ENCODE measurements at regions not wholly inside any gene's neighbourhood (a gene's known extent, or its start where the extent isn't known, plus 50 kb on each side); places are given as distances from the start of the nearest gene placed in this dataset.
A peak's percentile ranks its signal among the peaks of the same experiment; 100 is the strongest.

DNA sequence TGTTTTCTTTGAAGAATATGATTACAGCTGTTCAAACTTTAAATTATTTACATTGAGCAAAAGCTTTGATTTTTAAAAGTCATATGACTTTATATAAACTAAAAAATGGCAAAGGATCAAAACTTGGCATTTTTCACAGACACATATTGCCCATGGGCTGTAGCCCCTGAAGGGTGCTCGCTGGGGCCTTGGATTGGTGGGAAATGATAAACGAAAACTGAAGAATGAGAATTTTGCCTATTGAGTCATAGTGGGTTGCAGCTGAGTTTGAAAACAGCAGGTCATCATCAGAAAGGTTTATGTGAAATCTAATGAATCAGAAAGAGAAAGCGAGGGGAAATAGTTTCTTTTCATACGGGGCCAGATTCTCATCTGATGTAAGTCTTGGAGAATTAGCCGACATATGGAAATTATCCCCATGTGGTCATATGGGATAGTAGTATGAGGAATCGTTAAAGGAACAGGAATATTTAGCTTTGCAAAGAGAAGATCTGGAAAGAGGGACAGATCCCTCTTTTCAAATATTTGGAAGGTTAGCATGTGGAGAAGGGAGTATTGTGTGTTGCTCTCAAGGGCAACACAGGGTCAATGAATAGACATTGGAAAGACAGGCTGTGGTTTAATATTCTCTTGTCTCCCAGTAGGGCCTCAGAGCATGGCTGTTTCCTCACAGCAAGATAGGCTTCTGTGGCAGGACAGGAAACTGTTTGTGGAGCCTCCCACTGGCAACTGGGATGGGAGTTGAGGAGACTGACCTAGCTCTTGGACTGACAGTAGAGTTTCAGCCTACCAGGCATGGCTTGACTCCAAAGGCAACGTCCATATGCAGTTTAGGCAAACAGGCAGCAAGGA lies 119.0 kb downstream of the FZD1 start:
- Histone ChIP-seq H4K20me1 (ENCODE audit: insufficient read depth, low read length) (no peaks in the 10 kb centered on the region), H3K36me3 (replicated peaks in 1 of 2; ENCODE audit: control insufficient read depth in 1 of 2, insufficient read depth in 2 of 2, low read length in 2 of 2) (no peaks in the 10 kb centered on the region), H3K9ac (ENCODE audit: insufficient read depth, low read depth, low read length) (no peak overlapping the region), H3K79me2 (ENCODE audit: insufficient read depth, low read length) (no peaks in the 10 kb centered on the region), H3K4me3 (replicated peaks in 1 of 3; ENCODE audit: insufficient read depth in 1 of 3, low read depth in 2 of 3, low read length in 3 of 3) (no peak overlapping the region), H3K27me3 (ENCODE audit: control insufficient read depth in 1 of 2, insufficient read depth in 2 of 2, low read length in 2 of 2) (no peaks in the 10 kb centered on the region), H3K4me2 (ENCODE audit: low read depth, low read length) (no peak overlapping the region), H2AFZ (ENCODE audit: low read length) (no peak overlapping the region), H3K27ac (ENCODE audit: extremely low read length, insufficient read depth, low read length) (no peak overlapping the region), H3K9me3 (ENCODE audit: low read length) (no peaks in the 10 kb centered on the region), H3K4me1 (ENCODE audit: insufficient read depth, low read length) (no peaks in the 10 kb centered on the region)
- ChIA-PET POLR2A (no interaction called here), CTCF (ENCODE audit: low intra/inter-chr PET ratio, low total read pairs) (no interaction called here)
- intact Hi-C loops (cut with micrococcal nuclease; ENCODE audit: unreplicated experiment) = no loop called here
- 23% methylated on average over 7 of the region's 7 CpGs for WGBS (ENCODE audit: low lambda C conversion rate)
- in situ Hi-C loops (cut with HindIII; ENCODE audit: extremely low pct_ligation_motif_present, low pct_unique_long_range_greater_than_20kb) = no loop called here
- ATAC-seq (no peak), FAIRE-seq (no peak), DNase-seq (ENCODE audit: low spot score) (no peak)
- no peak for TF ChIP-seq MYC (CRISPR knock-in tag; IDR thresholded peaks at IDR 0.05; ENCODE audit: borderline replicate concordance)
- TF ChIP-seq TEAD3 (CRISPR knock-in tag; optimal IDR thresholded peaks at IDR 0.05; ENCODE audit: borderline replicate concordance) = no peak
- no peak for TF ChIP-seq NCOA2 (CRISPR knock-in tag; IDR thresholded peaks at IDR 0.05)
- TF ChIP-seq ZNF788 (CRISPR knock-in tag; IDR thresholded peaks at IDR 0.05; ENCODE audit: borderline replicate concordance) = no peak
- no peak for TF ChIP-seq NCOR1 (IDR thresholded peaks at IDR 0.05; ENCODE audit: borderline replicate concordance, low read length)
- no peak for TF ChIP-seq ZNF878 (CRISPR knock-in tag; IDR thresholded peaks at IDR 0.05)
- TF ChIP-seq GATA4 (IDR thresholded peaks at IDR 0.05; ENCODE audit: borderline replicate concordance, low read depth) = no peak
- no TSS peak for BruUV-seq (replicated peaks)

DNA sequence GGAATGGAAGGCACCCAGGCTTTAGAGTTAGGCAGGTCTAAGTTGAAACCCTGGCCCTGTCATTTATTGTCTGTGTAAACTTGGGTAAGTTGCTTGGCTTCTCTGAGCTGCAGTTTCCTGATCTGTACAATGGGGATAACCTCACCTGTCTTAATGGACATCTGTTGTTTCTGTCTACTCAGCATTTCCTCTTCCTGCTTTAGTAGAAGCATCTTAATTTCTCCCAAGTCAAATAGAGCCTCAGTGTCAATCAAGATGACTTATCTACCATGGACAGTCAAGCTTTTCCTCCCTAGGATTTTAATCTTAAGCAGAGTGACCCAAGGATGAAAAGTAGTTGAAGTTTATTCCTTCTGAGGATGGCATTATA lies 119.7 kb downstream of the FZD1 start:
- Histone ChIP-seq H3K27me3 (ENCODE audit: control insufficient read depth in 1 of 2, insufficient read depth in 2 of 2, low read length in 2 of 2) (no peaks in the 10 kb centered on the region), H4K20me1 (ENCODE audit: insufficient read depth, low read length) (no peaks in the 10 kb centered on the region), H2AFZ (ENCODE audit: low read length) (no peak overlapping the region), H3K9ac (ENCODE audit: insufficient read depth, low read depth, low read length) (no peak overlapping the region), H3K4me1 (ENCODE audit: insufficient read depth, low read length) (no peaks in the 10 kb centered on the region), H3K4me3 (replicated peaks in 1 of 3; ENCODE audit: insufficient read depth in 1 of 3, low read depth in 2 of 3, low read length in 3 of 3) (no peak overlapping the region), H3K79me2 (ENCODE audit: insufficient read depth, low read length) (no peaks in the 10 kb centered on the region), H3K27ac (ENCODE audit: extremely low read length, insufficient read depth, low read length) (no peak overlapping the region), H3K4me2 (ENCODE audit: low read depth, low read length) (no peak overlapping the region), H3K36me3 (replicated peaks in 1 of 2; ENCODE audit: control insufficient read depth in 1 of 2, insufficient read depth in 2 of 2, low read length in 2 of 2) (no peaks in the 10 kb centered on the region), H3K9me3 (ENCODE audit: low read length) (no peaks in the 10 kb centered on the region)
- POLR2A ChIA-PET = no interaction called here
- FAIRE-seq (no peak), ATAC-seq (no peak), DNase-seq (ENCODE audit: low spot score) (no peak)
- CTCF ChIA-PET (ENCODE audit: low intra/inter-chr PET ratio, low total read pairs) = no interaction called here
- in situ Hi-C loops (cut with HindIII; ENCODE audit: extremely low pct_ligation_motif_present, low pct_unique_long_range_greater_than_20kb) = no loop called here
- TF ChIP-seq MAFF (IDR thresholded peaks at IDR 0.05; ENCODE audit: low read depth, low read length) = peak; percentile 95
- peak; percentile 91 to 97 for TF ChIP-seq MAFK (conservative IDR thresholded peaks at IDR 0.05 in 1 of 2, IDR thresholded peaks at IDR 0.05 in 1 of 2; ENCODE audit: low read length in 2 of 2)
- TF ChIP-seq KMT2B (CRISPR knock-in tag; IDR thresholded peaks at IDR 0.05) = no peak
- intact Hi-C loops (cut with micrococcal nuclease; ENCODE audit: unreplicated experiment) = no loop called here
- BruUV-seq (replicated peaks) = no TSS peak

All from HepG2 (cell line).